Breast epithelium (tissue), 4 donors: ENCODE measurements at regions not wholly inside any gene's neighbourhood (a gene's known extent, or its start where the extent isn't known, plus 50 kb on each side); places are given as distances from the start of the nearest gene placed in this dataset.

Experiments
- DNase-seq, 2 donors: peaks; one replicate each; pipeline ENCODE4 v3.0.0-alpha.2; 2019; ENCODE audit warnings: low spot score in 2 of 2
- H3K27ac ChIP-seq, 2 donors: fragments of 200-600 bp; sonication (generic) in 1 of 2; one replicate each; pipeline ENCODE4 v1.5.1; 2016 to 2019; ENCODE audit warnings: mild to moderate bottlenecking in 1 of 2
- H3K27me3 ChIP-seq, 2 donors: fragments of 200-600 bp; sonication (generic) in 1 of 2; one replicate each; pipeline versions ENCODE4 v1.5.1 to v1.6.0; 2017 to 2019; ENCODE audit warnings: control low read depth in 1 of 2, mild to moderate bottlenecking in 1 of 2
- H3K36me3 ChIP-seq: fragments of 200-600 bp; one replicate; pipeline ENCODE4 v1.5.1; 2019
- H3K4me1 ChIP-seq, 2 donors: fragments of 200-600 bp; sonication (generic); one replicate each; pipeline ENCODE4 v1.5.1; 2016 to 2019; ENCODE audit warnings: control low read depth in 1 of 2
- H3K4me3 ChIP-seq, 3 donors: fragments of 200-600 bp; sonication (generic); 1 replicate in 2 of 3; 2 replicates in 1 of 3; pipeline ENCODE4 v1.5.1; 2016 to 2019; ENCODE audit warnings: mild to moderate bottlenecking in 3 of 3, moderate library complexity in 2 of 3
- H3K9me3 ChIP-seq, 2 donors: fragments of 200-600 bp; sonication (generic) in 1 of 2; one replicate each; pipeline ENCODE4 v1.5.1; 2016 to 2019; ENCODE audit warnings: control low read depth in 1 of 2
- POLR2A ChIP-seq: fragments of 450-650 bp; IDR thresholded peaks from one replicate; pipeline ENCODE4 v1.6.1; 2016; ENCODE audit warnings: antibody characterized with exemption, mild to moderate bottlenecking, moderate library complexity
- POLR2AphosphoS5 ChIP-seq, 3 donors: sonication (generic); formaldehyde crosslinking; IDR thresholded peaks; one replicate each; pipeline ENCODE4 v1.6.1; 2017; ENCODE audit warnings: antibody characterized with exemption in 3 of 3
- intact Hi-C: fragments of 100-400 bp; cut with DNase I; formaldehyde crosslinking; loops from one replicate; pipeline ENCODE4 v1.15.1; 2023; ENCODE audit warnings: low total_unique reads
- TF ChIP-seq, protein P1 (sequence below), 3 donors: fragments of 450-650 bp; IDR thresholded peaks; one replicate each; pipeline ENCODE4 v1.5.1; 2016 to 2017; ENCODE audit warnings: antibody characterized with exemption in 3 of 3, mild to moderate bottlenecking in 3 of 3, moderate library complexity in 3 of 3

DNA sequence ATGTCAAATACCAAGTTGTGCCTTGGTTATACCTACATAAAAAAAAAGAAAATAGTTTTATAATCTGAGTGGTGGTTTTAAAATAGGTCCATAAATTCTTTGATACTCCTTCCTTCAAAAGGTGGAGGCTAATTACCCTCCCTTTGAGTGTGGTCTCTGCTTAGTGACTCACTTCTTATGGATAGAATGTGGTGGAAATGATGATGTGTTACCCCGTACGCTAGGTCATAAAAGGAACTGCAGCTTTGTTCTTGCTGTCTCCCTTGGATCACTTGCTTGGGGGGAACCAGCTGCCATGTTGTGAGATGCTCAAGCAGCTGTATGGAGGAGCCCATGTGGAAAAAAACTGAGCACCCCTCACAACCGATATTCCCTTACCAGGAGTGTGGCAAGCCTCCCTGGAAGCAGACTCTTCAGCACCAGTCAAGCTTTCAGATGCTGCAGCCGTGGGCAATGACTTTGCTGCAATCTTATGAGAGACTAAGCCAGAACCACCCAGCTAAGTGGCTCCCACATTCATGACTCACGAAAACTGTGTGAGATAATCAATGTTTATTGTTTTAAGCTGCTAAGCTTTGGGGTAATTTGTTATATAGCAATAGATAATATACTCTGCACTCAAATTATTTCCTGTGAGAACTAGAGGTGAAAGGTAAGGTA is 195.0 kb upstream of the GATB start:
- intact Hi-C loops = loop anchor here (2.0 kb wide), 1 partner anchor 147 kb away; no protein-coding TSS in a partner anchor
- H3K9me3 ChIP-seq = no peaks in the 10 kb centered on the region
- H3K36me3 ChIP-seq = no peaks in the 10 kb centered on the region
- no peaks in the 10 kb centered on the region for H3K27me3 ChIP-seq
- no peak for DNase-seq
- TF ChIP-seq, protein P1, sequence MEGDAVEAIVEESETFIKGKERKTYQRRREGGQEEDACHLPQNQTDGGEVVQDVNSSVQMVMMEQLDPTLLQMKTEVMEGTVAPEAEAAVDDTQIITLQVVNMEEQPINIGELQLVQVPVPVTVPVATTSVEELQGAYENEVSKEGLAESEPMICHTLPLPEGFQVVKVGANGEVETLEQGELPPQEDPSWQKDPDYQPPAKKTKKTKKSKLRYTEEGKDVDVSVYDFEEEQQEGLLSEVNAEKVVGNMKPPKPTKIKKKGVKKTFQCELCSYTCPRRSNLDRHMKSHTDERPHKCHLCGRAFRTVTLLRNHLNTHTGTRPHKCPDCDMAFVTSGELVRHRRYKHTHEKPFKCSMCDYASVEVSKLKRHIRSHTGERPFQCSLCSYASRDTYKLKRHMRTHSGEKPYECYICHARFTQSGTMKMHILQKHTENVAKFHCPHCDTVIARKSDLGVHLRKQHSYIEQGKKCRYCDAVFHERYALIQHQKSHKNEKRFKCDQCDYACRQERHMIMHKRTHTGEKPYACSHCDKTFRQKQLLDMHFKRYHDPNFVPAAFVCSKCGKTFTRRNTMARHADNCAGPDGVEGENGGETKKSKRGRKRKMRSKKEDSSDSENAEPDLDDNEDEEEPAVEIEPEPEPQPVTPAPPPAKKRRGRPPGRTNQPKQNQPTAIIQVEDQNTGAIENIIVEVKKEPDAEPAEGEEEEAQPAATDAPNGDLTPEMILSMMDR (IDR thresholded peaks at IDR 0.05) = no peak
- TF ChIP-seq POLR2AphosphoS5 (IDR thresholded peaks at IDR 0.05) (no peak), POLR2A (no peak)
- no peak overlapping the region for H3K27ac ChIP-seq
- no peak overlapping the region for H3K4me3 ChIP-seq
- H3K4me1 ChIP-seq = no peaks in the 10 kb centered on the region

DNA sequence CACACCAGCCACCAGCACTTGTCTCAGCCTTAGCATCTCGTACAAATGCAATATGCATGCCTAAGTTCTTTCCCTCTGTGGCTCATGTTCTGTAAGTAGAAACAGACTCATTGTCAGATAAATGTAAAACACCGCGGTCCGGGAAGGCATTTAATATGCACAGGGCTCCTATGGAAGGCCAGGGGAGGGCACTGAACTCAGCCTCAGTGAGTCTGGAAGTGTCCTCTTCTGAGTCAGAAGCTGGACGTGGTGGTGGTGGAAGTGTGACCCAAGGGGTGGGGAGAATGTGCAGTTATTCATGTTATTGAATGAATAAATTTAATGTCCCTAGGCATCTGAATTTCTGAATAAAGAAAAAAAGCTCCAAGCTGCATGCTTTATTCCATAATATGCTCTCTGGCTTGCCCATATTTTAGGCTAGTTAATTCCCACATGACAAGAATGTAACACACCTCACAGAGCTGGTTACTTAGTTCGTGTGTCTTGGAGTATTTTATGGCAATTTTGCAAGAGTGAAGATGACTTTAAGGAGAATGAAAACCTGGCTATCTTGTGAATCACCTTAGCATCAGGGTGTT is 193.1 kb upstream of the GATB start:
- TF ChIP-seq, protein P1 (IDR thresholded peaks at IDR 0.05) = no peak
- TF ChIP-seq POLR2AphosphoS5 (IDR thresholded peaks at IDR 0.05) (no peak), POLR2A (no peak)
- no peaks in the 10 kb centered on the region for H3K9me3 ChIP-seq
- no peaks in the 10 kb centered on the region for H3K4me1 ChIP-seq
- H3K4me3 ChIP-seq = no peak overlapping the region
- no peak for DNase-seq
- intact Hi-C loops = loop anchor here (2.0 kb wide), 1 partner anchor 145 kb away; no protein-coding TSS in a partner anchor
- H3K27ac ChIP-seq = no peak overlapping the region
- no peaks in the 10 kb centered on the region for H3K36me3 ChIP-seq
- H3K27me3 ChIP-seq = no peaks in the 10 kb centered on the region

DNA sequence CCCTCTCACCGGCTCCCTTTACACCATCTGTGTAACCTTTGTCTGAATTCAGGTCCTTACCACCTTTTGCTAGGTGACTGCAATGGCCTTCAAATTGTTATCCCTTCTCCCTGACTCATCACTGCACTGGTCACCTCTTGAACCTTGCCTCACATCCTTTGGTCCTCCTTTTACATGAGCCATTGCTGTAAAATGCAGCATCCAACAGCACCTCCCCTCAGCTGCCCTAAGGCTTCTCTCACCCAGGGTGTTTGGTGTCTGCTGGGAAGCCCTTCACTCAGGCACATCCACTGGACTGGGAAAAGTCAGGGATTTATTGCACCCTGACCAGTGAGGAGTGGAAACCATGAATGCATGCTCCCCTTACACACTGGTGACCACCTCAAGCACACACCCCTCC is 192.5 kb upstream of the GATB start:
- intact Hi-C loops = no loop called here

DNA sequence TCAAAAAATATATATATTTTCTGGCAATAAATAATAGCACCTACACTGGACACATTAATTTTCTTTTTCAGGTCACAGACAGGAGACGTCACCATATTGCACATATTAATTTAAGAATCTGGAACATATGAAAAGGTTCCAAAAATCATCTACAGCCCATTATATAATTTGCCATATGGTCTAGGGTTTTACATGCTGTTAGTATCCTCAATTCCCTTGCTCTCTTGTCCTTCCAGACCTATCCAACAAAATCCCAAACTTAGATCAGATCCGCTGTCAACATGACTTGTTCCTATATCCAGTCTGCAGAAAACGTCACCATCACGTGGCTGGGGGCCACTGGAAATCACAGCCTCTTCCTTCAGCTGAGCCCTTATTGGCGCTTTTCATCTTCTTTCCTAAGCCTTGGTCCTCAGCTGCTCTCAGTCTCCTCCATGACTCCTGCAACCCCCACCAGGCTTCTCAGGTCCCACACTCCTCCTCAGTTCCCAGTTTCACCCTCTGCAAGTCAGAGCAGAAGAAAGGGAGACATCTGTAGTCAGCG is 192.0 kb upstream of the GATB start:
- peaks cover 0 to 3% of the 10 kb centered on the region in 2 donors for H3K9me3 ChIP-seq
- H3K36me3 ChIP-seq = no peaks in the 10 kb centered on the region
- no peak for DNase-seq
- H3K27me3 ChIP-seq = no peaks in the 10 kb centered on the region
- intact Hi-C loops = no loop called here
- TF ChIP-seq POLR2AphosphoS5 (IDR thresholded peaks at IDR 0.05) = no peak
- TF ChIP-seq, protein P1 (IDR thresholded peaks at IDR 0.05) = no peak
- no peak for TF ChIP-seq POLR2A
- H3K27ac ChIP-seq = no peak overlapping the region
- H3K4me1 ChIP-seq = no peaks in the 10 kb centered on the region
- H3K4me3 ChIP-seq = no peak overlapping the region

More for the DNA sequence above, 192.5 kb upstream of the GATB start:
- Histone ChIP-seq H3K4me3 (no peak overlapping the region), H3K27me3 (no peaks in the 10 kb centered on the region), H3K27ac (no peak overlapping the region), H3K36me3 (no peaks in the 10 kb centered on the region), H3K9me3 (no peaks in the 10 kb centered on the region), H3K4me1 (no peaks in the 10 kb centered on the region)
- TF ChIP-seq POLR2A (no peak), POLR2AphosphoS5 (IDR thresholded peaks at IDR 0.05) (no peak)
- TF ChIP-seq, protein P1 (IDR thresholded peaks at IDR 0.05) = no peak
- DNase-seq = no peak

DNA sequence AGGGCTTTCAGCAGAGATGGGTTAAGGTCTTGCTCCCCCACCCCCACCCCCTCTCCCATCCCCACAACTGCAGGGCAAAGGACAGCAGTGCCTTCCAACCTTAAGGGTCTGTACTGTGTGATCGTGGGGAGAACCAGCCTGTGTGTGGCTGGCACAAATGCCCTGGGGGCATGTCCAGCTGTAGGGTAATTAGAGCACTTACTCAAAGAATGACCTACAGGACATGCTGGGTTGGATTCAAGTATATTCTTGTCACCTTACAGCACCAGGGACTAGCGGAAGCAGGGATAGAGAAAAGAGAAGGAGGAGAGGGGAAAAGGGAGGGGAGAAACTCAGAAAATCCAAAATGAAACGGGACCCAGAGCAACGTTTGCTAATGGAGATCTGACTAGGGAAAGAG is 191.3 kb upstream of the GATB start:
- no peak for TF ChIP-seq POLR2AphosphoS5 (IDR thresholded peaks at IDR 0.05)
- TF ChIP-seq, protein P1 (IDR thresholded peaks at IDR 0.05) = no peak
- TF ChIP-seq POLR2A = no peak
- Histone ChIP-seq H3K27ac (no peak overlapping the region), H3K4me3 (no peak overlapping the region), H3K4me1 (no peaks in the 10 kb centered on the region), H3K36me3 (no peaks in the 10 kb centered on the region), H3K9me3 (peaks cover 4 to 10% of the 10 kb centered on the region in 2 donors), H3K27me3 (no peaks in the 10 kb centered on the region)
- DNase-seq = no peak
- intact Hi-C loops = no loop called here
